GM12873 (cell line): ENCODE measurements at regions not wholly inside any gene's neighbourhood (a gene's known extent, or its start where the extent isn't known, plus 50 kb on each side); places are given as distances from the start of the nearest gene placed in this dataset.

Experiments
- TF ChIP-seq, protein P1 (sequence below): IDR thresholded peaks from 2 replicates; pipeline ENCODE4 v1.5.1; 2012; ENCODE audit warnings: low read depth, mild to moderate bottlenecking, moderate library complexity, low read length, control low read depth; ENCODE audit not compliant: insufficient read depth; ENCODE audit errors: missing control alignments

- TF ChIP-seq, protein P1, sequence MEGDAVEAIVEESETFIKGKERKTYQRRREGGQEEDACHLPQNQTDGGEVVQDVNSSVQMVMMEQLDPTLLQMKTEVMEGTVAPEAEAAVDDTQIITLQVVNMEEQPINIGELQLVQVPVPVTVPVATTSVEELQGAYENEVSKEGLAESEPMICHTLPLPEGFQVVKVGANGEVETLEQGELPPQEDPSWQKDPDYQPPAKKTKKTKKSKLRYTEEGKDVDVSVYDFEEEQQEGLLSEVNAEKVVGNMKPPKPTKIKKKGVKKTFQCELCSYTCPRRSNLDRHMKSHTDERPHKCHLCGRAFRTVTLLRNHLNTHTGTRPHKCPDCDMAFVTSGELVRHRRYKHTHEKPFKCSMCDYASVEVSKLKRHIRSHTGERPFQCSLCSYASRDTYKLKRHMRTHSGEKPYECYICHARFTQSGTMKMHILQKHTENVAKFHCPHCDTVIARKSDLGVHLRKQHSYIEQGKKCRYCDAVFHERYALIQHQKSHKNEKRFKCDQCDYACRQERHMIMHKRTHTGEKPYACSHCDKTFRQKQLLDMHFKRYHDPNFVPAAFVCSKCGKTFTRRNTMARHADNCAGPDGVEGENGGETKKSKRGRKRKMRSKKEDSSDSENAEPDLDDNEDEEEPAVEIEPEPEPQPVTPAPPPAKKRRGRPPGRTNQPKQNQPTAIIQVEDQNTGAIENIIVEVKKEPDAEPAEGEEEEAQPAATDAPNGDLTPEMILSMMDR: no peak
These were observed 443.3 kb upstream of the MEIS1 start for GRCh38 chr2:65991381-65992197.

GRCh38 chr2:65985986-65986385 lies 448.9 kb upstream of the MEIS1 start:
- TF ChIP-seq, protein P1: no peak

DNA sequence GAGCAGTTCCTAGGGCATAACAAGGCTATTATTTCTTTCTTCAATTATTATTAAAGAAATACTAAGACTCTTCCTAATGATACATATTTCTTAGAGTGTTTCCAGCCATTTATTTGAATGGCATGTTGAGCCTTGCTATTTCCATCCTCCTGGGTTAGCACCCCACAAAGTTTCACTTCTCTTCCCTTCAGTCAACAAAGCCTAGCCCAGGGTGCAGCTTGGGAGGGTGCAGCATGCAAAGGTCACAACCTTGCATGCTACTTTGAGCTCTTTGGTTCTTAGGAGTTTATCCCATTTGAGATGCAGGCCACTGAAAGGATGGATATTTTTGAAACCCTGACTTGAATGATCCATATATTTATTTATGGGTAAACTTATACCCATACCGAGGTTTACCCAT lies 454.4 kb upstream of the MEIS1 start:
- TF ChIP-seq, protein P1: no peak

DNA sequence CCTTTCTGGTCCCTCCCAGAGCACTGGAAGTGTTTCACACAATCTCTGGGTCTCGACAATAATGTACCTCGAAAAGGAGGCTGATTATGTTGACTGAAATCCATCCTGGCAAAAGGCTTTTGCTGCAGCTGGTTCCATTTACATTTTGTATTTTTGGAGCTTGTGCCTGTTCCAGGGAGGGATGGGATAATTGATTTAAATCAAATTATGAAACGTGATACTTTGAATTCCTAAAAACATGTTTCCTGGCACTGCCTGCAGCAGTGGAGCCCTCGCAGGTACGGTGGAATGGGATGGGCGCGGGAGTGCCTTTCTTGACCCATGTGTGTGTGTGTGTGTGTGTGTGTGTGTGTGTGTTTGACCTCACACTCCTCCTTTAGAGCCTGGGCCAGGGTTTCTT lies 455.5 kb upstream of the MEIS1 start:
- TF ChIP-seq, protein P1: no peak

DNA sequence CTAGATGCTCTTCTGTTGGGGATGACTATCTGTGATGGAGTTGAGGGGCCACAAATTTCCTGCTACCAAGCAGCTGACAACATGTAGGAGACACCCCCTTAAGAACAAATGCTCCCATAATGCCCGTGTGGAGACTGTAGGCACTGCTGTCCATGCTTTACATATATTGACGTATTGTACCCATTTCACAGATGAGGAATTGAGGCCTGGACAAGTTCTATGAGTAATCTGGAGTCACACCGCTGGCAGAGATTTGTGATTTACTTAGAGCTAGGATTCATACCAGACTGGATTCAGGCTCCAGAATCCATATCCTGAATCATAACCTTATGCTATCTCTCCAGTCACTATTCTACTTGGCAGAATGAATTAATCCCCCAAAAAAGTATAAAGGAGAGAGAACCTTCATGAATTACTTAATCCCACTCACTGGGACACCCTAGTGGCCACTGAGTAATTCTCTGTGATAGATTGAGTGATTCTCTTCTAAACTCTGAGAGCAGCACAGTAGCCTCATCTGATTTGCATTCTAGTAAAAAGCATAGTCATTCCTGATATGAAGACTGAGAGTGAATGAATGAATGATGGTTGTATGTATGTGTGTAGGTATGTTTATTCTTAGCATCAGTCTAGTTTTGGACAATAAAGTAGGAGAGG lies 460.7 kb upstream of the MEIS1 start:
- TF ChIP-seq, protein P1: peak; percentile 25

DNA sequence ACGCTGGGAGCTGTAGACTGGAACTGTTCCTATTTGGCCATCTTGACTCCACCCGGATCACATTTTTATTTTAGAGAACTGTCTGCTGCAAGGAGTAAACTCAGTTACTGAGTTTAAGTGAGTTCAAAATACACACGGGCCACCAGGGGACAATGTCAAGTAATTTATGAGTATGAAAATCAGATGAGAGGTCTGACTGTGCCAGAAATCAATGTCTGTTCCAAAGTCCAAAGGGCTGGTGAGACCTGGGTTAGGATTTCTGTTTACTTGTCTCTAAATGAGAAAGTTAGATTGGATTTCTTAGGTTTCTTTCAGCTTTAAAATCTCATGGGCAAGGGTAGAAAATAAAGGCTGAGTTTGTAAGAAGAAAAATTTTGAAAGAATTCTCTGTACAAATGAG lies 465.8 kb upstream of the MEIS1 start:
- TF ChIP-seq, protein P1: no peak

DNA sequence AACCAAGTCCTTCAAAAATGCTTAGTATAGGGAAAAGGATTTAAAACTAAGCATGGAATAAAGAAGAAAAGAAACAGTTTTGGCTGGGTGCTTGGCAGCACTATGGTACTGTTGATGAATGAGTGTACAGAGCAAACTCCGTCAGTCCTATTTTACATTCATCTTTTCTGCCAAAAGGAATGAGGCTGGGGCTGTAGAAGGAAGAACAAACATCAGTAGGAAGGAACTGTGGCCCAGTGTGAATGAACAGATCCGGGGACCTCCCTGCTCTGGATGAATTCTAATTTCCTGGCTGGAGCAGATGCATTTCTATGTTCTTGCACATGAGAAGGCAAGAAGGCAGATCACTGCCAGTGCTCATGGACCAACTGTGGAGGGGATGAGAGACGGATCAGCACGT lies 474.0 kb upstream of the MEIS1 start:
- TF ChIP-seq, protein P1: no peak
